B cell (primary cell): ENCODE measurements at regions not wholly inside any gene's neighbourhood (a gene's known extent, or its start where the extent isn't known, plus 50 kb on each side); places are given as distances from the start of the nearest gene placed in this dataset.

Experiments used
- ATAC-seq: fragments of 200-7000 bp; cut with Tn5 transposase; one replicate; pipeline ENCODE4 v1.10.0; 2021; ENCODE audit warnings: low read depth, mild to moderate bottlenecking, moderate number of reproducible peaks, moderate library complexity
- CTCF ChIA-PET: fragments of 350-600 bp; sonication (Branson Sonifier 250); formaldehyde crosslinking; loops from one replicate; lab custom pipeline; 2021; ENCODE audit warnings: antibody characterized with exemption, inconsistent platforms; lab: Charles Lee
- POLR2A ChIA-PET: fragments of 350-600 bp; sonication (Branson Sonifier 250); formaldehyde crosslinking; loops from one replicate; lab custom pipeline; 2021; ENCODE audit warnings: antibody characterized with exemption; lab: Charles Lee
- DNase-seq: peaks from one replicate; pipeline ENCODE4 v3.0.0; 2013
- H2AFZ ChIP-seq: 2 replicates; pipeline ENCODE4 v1.6.1; 2012; ENCODE audit warnings: mild to moderate bottlenecking, low read depth, low read length; ENCODE audit not compliant: insufficient read depth, poor library complexity, severe bottlenecking
- H3K27ac ChIP-seq, 2 donors: 1 replicate in 1 of 2; 2 replicates in 1 of 2; pipeline ENCODE4 v1.5.1; 2012 to 2013; ENCODE audit warnings: low read length in 2 of 2, mild to moderate bottlenecking in 2 of 2, moderate library complexity in 1 of 2
- H3K27me3 ChIP-seq, 4 experiments: fragments of 200-600 bp in 1 of 4; sonication (generic) in 1 of 4; replicated peaks in 1 of 4; 1 replicate in 2 of 4; 2 replicates in 2 of 4; pipeline versions ENCODE4 v1.6.1 to v1.7.0; 2013 to 2016; ENCODE audit warnings: low read length in 3 of 4, mild to moderate bottlenecking in 2 of 4, mixed read lengths in 1 of 4, moderate library complexity in 1 of 4; ENCODE audit not compliant: insufficient read depth in 4 of 4, control insufficient read depth in 3 of 4; ENCODE audit errors: control extremely low read depth in 1 of 4
- H3K36me3 ChIP-seq, 2 experiments: replicated peaks in 1 of 2; 1 replicate in 1 of 2; 2 replicates in 1 of 2; pipeline versions ENCODE4 v1.6.1 to v1.7.1; 2013; ENCODE audit warnings: low read length in 1 of 2; ENCODE audit not compliant: insufficient read depth in 2 of 2, control insufficient read depth in 1 of 2; ENCODE audit errors: control extremely low read depth in 1 of 2, extremely low read depth in 1 of 2
- H3K4me1 ChIP-seq, 2 donors: fragments of 200-600 bp in 1 of 2; sonication (generic) in 1 of 2; 1 replicate in 1 of 2; 2 replicates in 1 of 2; pipeline versions ENCODE4 v1.5.1 to v1.6.1; 2013 to 2017; ENCODE audit warnings: low read length in 2 of 2; ENCODE audit not compliant: control insufficient read depth in 2 of 2, insufficient read depth in 2 of 2
- H3K4me2 ChIP-seq: replicated peaks from 2 replicates; pipeline ENCODE3; 2012; ENCODE audit warnings: mild to moderate bottlenecking, low read depth, low read length; ENCODE audit not compliant: poor library complexity, severe bottlenecking
- H3K4me3 ChIP-seq, 5 experiments: fragments of 200-600 bp in 1 of 5; sonication (generic) in 1 of 5; 1 replicate in 3 of 5; 2 replicates in 2 of 5; pipeline versions ENCODE4 v1.5.1 to v1.7.0; 2011 to 2016; ENCODE audit warnings: low read length in 4 of 5, mild to moderate bottlenecking in 4 of 5, low read depth in 2 of 5, control low read depth in 1 of 5, moderate library complexity in 1 of 5; ENCODE audit not compliant: insufficient read depth in 1 of 5; ENCODE audit errors: control extremely low read depth in 1 of 5, extremely low read depth in 1 of 5
- H3K79me2 ChIP-seq: fragments of 200-600 bp; sonication (generic); one replicate; pipeline ENCODE4 v1.6.0; 2016; ENCODE audit warnings: low read length; ENCODE audit not compliant: control insufficient read depth, insufficient read depth
- H3K9ac ChIP-seq: fragments of 200-600 bp; sonication (generic); 2 replicates; pipeline ENCODE4 v1.6.1; 2017; ENCODE audit warnings: mild to moderate bottlenecking, low read length, moderate library complexity
- H3K9me3 ChIP-seq, 3 donors: one replicate each; pipeline versions ENCODE4 v1.6.1 to v1.7.1; 2013; ENCODE audit warnings: low read length in 2 of 3; ENCODE audit not compliant: control insufficient read depth in 2 of 3, insufficient read depth in 1 of 3; ENCODE audit errors: control extremely low read depth in 1 of 3
- H4K20me1 ChIP-seq: 2 replicates; pipeline ENCODE4 v1.6.0; 2012; ENCODE audit warnings: mild to moderate bottlenecking, low read length; ENCODE audit not compliant: insufficient read depth, control insufficient read depth, poor library complexity, severe bottlenecking
- H3K27ac Mint-ChIP-seq: one replicate; pipeline ENCODE4 v1.8.0; 2021; ENCODE audit warnings: mixed read lengths
- H3K27me3 Mint-ChIP-seq: one replicate; pipeline ENCODE4 v1.8.0; 2021; ENCODE audit warnings: mixed read lengths
- H3K4me1 Mint-ChIP-seq: one replicate; pipeline ENCODE4 v1.8.0; 2021; ENCODE audit warnings: mixed read lengths
- H3K4me3 Mint-ChIP-seq: one replicate; pipeline ENCODE4 v1.8.0; 2021; ENCODE audit warnings: mixed read lengths
- H3K9me3 Mint-ChIP-seq: one replicate; pipeline ENCODE4 v1.8.0; 2022; ENCODE audit warnings: mixed read lengths; ENCODE audit not compliant: insufficient read depth
- EZH2 ChIP-seq: IDR thresholded peaks from 2 replicates; pipeline ENCODE4 v1.6.1; 2012; ENCODE audit warnings: borderline replicate concordance, low read depth, mild to moderate bottlenecking, moderate library complexity, low read length; ENCODE audit not compliant: insufficient read depth, poor library complexity, severe bottlenecking
- WGBS: methylation state at CpG from one replicate; pipeline ENCODE4 v1.1.5; 2013; ENCODE audit warnings: missing lambda C conversion rate; ENCODE audit not compliant: insufficient coverage; 5-methylcytosine and 5-hydroxymethylcytosine counted together
- intact Hi-C: fragments of 100-400 bp; cut with micrococcal nuclease; formaldehyde crosslinking; loops from one replicate; pipeline ENCODE4 v1.10.0; 2022
- TF ChIP-seq, protein P1 (sequence below): fragments of 200-600 bp; IDR thresholded peaks from one replicate; pipeline ENCODE4 v1.8.0; 2022; ENCODE audit warnings: antibody characterized with exemption, mild to moderate bottlenecking

DNA sequence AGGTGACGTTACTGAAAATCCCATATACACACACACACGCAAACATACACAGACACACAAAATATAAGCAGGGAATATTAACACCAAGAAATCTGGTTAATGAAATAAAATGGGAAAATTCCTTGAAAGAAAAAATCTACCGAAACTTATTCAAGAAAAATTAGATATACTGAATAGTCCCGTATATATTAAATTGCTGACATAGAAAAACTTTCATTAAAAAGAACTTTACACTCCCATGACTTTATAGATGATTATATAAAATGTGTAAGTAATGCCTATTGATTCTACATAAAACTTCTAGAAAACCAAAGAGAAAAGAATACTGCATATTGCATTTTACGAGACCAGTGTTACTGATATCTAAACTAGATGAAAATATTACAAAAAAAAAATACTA, 803.2 kb downstream of the SLC16A7 start:
- CTCF ChIA-PET = no interaction called here

GRCh38 chr12:60402996-60403395, 807.2 kb downstream of the SLC16A7 start:
- H3K36me3 ChIP-seq = no peaks in the 10 kb centered on the region
- no peaks in the 10 kb centered on the region for H3K4me1 ChIP-seq
- intact Hi-C loops = no loop called here
- POLR2A ChIA-PET = no interaction called here
- H4K20me1 ChIP-seq = no peaks in the 10 kb centered on the region
- no peaks in the 10 kb centered on the region for H3K27me3 Mint-ChIP-seq
- no peaks in the 10 kb centered on the region for H3K9me3 ChIP-seq
- no peak overlapping the region for H3K4me3 ChIP-seq
- H3K27ac ChIP-seq = no peak overlapping the region
- TF ChIP-seq, protein P1, sequence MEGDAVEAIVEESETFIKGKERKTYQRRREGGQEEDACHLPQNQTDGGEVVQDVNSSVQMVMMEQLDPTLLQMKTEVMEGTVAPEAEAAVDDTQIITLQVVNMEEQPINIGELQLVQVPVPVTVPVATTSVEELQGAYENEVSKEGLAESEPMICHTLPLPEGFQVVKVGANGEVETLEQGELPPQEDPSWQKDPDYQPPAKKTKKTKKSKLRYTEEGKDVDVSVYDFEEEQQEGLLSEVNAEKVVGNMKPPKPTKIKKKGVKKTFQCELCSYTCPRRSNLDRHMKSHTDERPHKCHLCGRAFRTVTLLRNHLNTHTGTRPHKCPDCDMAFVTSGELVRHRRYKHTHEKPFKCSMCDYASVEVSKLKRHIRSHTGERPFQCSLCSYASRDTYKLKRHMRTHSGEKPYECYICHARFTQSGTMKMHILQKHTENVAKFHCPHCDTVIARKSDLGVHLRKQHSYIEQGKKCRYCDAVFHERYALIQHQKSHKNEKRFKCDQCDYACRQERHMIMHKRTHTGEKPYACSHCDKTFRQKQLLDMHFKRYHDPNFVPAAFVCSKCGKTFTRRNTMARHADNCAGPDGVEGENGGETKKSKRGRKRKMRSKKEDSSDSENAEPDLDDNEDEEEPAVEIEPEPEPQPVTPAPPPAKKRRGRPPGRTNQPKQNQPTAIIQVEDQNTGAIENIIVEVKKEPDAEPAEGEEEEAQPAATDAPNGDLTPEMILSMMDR = no peak
- no peak for TF ChIP-seq EZH2
- WGBS = 100% methylated on average over 2 of the region's 3 CpGs
- peaks cover 6% of the 10 kb centered on the region for H3K9me3 Mint-ChIP-seq
- no peaks in the 10 kb centered on the region for H3K4me1 Mint-ChIP-seq
- no peak for DNase-seq
- no peak overlapping the region for H3K27ac Mint-ChIP-seq
- no peak overlapping the region for H3K4me3 Mint-ChIP-seq
- H3K9ac ChIP-seq = no peak overlapping the region
- H3K79me2 ChIP-seq = no peaks in the 10 kb centered on the region
- ATAC-seq = no peak
- H3K27me3 ChIP-seq = no peaks in the 10 kb centered on the region
- no peak overlapping the region for H2AFZ ChIP-seq
- H3K4me2 ChIP-seq = no peak overlapping the region
- CTCF ChIA-PET = no interaction called here

More for the DNA sequence above, 803.2 kb downstream of the SLC16A7 start:
- peaks cover 11% of the 10 kb centered on the region for H3K9me3 Mint-ChIP-seq
- DNase-seq (no peak), ATAC-seq (no peak)
- Histone ChIP-seq H3K9ac (no peak overlapping the region), H3K4me3 (no peak overlapping the region), H3K27me3 (no peaks in the 10 kb centered on the region), H3K4me2 (no peak overlapping the region), H3K36me3 (no peaks in the 10 kb centered on the region), H3K4me1 (no peaks in the 10 kb centered on the region), H3K27ac (no peak overlapping the region), H3K79me2 (no peaks in the 10 kb centered on the region), H2AFZ (no peak overlapping the region), H3K9me3 (peaks cover 0 to 1% (median 0%) of the 10 kb centered on the region in 3 donors), H4K20me1 (no peaks in the 10 kb centered on the region)
- no peaks in the 10 kb centered on the region for H3K4me1 Mint-ChIP-seq
- intact Hi-C loops = no loop called here
- no peak overlapping the region for H3K27ac Mint-ChIP-seq
- TF ChIP-seq, protein P1 = no peak
- TF ChIP-seq EZH2 = no peak
- H3K4me3 Mint-ChIP-seq = no peak overlapping the region
- POLR2A ChIA-PET = no interaction called here
- no CpG with 5 or more reads among the region's 5 CpGs for WGBS
- no peaks in the 10 kb centered on the region for H3K27me3 Mint-ChIP-seq
